ENCODE measurements at regions not wholly inside any gene's neighbourhood (a gene's known extent, or its start where the extent isn't known, plus 50 kb on each side); places are given as distances from the start of the nearest gene placed in this dataset.

- Mint-ChIP-seq H3K27ac (no peak overlapping the region), H3K27me3 (no peaks in the 10 kb centered on the region), H3K9me3 (no peaks in the 10 kb centered on the region), H3K4me3 (no peak overlapping the region), H3K36me3 (no peaks in the 10 kb centered on the region), H3K4me1 (ENCODE audit: low read depth) (no peaks in the 10 kb centered on the region)
- intact Hi-C loops (cut with micrococcal nuclease), result no loop called here
- ChIA-PET POLR2A (no interaction called here), CTCF (no interaction called here)
- DNase-seq, result no peak
Measured at GRCh38 chr3:159114582-159114981, 312.7 kb downstream of the MFSD1 start.

- ChIA-PET CTCF (no interaction called here), POLR2A (no interaction called here)
- Mint-ChIP-seq H3K27ac (no peak overlapping the region), H3K4me3 (no peak overlapping the region), H3K9me3 (no peaks in the 10 kb centered on the region), H3K4me1 (ENCODE audit: low read depth) (no peaks in the 10 kb centered on the region), H3K36me3 (no peaks in the 10 kb centered on the region), H3K27me3 (peaks cover 1% of the 10 kb centered on the region)
- DNase-seq, result no peak
- intact Hi-C loops (cut with micrococcal nuclease), result no loop called here
Measured at GRCh38 chr3:159123877-159124276, 322.0 kb downstream of the MFSD1 start.

- H3K27ac Mint-ChIP-seq, result no peak overlapping the region
- H3K9me3 Mint-ChIP-seq, result no peaks in the 10 kb centered on the region
- POLR2A ChIA-PET, result no interaction called here
- H3K36me3 Mint-ChIP-seq, result no peaks in the 10 kb centered on the region
- CTCF ChIA-PET, result no interaction called here
- DNase-seq, result no peak
- intact Hi-C loops (cut with micrococcal nuclease), result no loop called here
- peaks cover 1% of the 10 kb centered on the region for H3K27me3 Mint-ChIP-seq
- no peaks in the 10 kb centered on the region for H3K4me1 Mint-ChIP-seq (ENCODE audit: low read depth)
- no peak overlapping the region for H3K4me3 Mint-ChIP-seq
Measured at GRCh38 chr3:159126261-159127020, 324.6 kb downstream of the MFSD1 start.

GRCh38 chr3:159127021-159127392, 325.2 kb downstream of the MFSD1 start:
- no peak for DNase-seq
- H3K4me1 Mint-ChIP-seq (ENCODE audit: low read depth), result no peaks in the 10 kb centered on the region
- H3K4me3 Mint-ChIP-seq, result no peak overlapping the region
- CTCF ChIA-PET, result no interaction called here
- no peaks in the 10 kb centered on the region for H3K27me3 Mint-ChIP-seq
- no peaks in the 10 kb centered on the region for H3K36me3 Mint-ChIP-seq
- intact Hi-C loops (cut with micrococcal nuclease), result no loop called here
- H3K9me3 Mint-ChIP-seq, result no peaks in the 10 kb centered on the region
- POLR2A ChIA-PET, result no interaction called here
- H3K27ac Mint-ChIP-seq, result no peak overlapping the region

GRCh38 chr3:159128628-159129027, 326.8 kb downstream of the MFSD1 start:
- intact Hi-C loops (cut with micrococcal nuclease), result no loop called here
- Mint-ChIP-seq H3K27ac (no peak overlapping the region), H3K4me1 (ENCODE audit: low read depth) (no peaks in the 10 kb centered on the region), H3K9me3 (no peaks in the 10 kb centered on the region), H3K27me3 (no peaks in the 10 kb centered on the region), H3K4me3 (no peak overlapping the region), H3K36me3 (no peaks in the 10 kb centered on the region)
- CTCF ChIA-PET, result interaction anchor here (0.9 kb wide), 1 partner anchor 15 kb away, joined by 3 read pairs; no protein-coding TSS in a partner anchor
- POLR2A ChIA-PET, result no interaction called here
- no peak for DNase-seq

GRCh38 chr3:159130108-159130507, 328.3 kb downstream of the MFSD1 start:
- DNase-seq, result no peak
- Mint-ChIP-seq H3K27ac (no peak overlapping the region), H3K4me1 (ENCODE audit: low read depth) (no peaks in the 10 kb centered on the region), H3K27me3 (no peaks in the 10 kb centered on the region), H3K4me3 (no peak overlapping the region), H3K9me3 (no peaks in the 10 kb centered on the region), H3K36me3 (no peaks in the 10 kb centered on the region)
- intact Hi-C loops (cut with micrococcal nuclease), result no loop called here
- ChIA-PET CTCF (no interaction called here), POLR2A (no interaction called here)

- no peaks in the 10 kb centered on the region for H3K9me3 Mint-ChIP-seq
- H3K27ac Mint-ChIP-seq, result no peak overlapping the region
- no peaks in the 10 kb centered on the region for H3K27me3 Mint-ChIP-seq
- no peaks in the 10 kb centered on the region for H3K36me3 Mint-ChIP-seq
- H3K4me3 Mint-ChIP-seq, result no peak overlapping the region
- CTCF ChIA-PET, result no interaction called here
- no peaks in the 10 kb centered on the region for H3K4me1 Mint-ChIP-seq (ENCODE audit: low read depth)
- POLR2A ChIA-PET, result no interaction called here
- intact Hi-C loops (cut with micrococcal nuclease), result no loop called here
- no peak for DNase-seq
Measured at GRCh38 chr3:159131376-159131775, 329.5 kb downstream of the MFSD1 start.

- no peak overlapping the region for H3K27ac Mint-ChIP-seq
- CTCF ChIA-PET, result no interaction called here
- intact Hi-C loops (cut with micrococcal nuclease), result no loop called here
- DNase-seq, result no peak
- no peaks in the 10 kb centered on the region for H3K4me1 Mint-ChIP-seq (ENCODE audit: low read depth)
- POLR2A ChIA-PET, result no interaction called here
- no peaks in the 10 kb centered on the region for H3K27me3 Mint-ChIP-seq
- H3K9me3 Mint-ChIP-seq, result no peaks in the 10 kb centered on the region
- H3K4me3 Mint-ChIP-seq, result no peak overlapping the region
- no peaks in the 10 kb centered on the region for H3K36me3 Mint-ChIP-seq
Measured at GRCh38 chr3:159137949-159138348, 336.1 kb downstream of the MFSD1 start.

GRCh38 chr3:159139326-159139725, 337.5 kb downstream of the MFSD1 start:
- ChIA-PET CTCF (no interaction called here), POLR2A (no interaction called here)
- Mint-ChIP-seq H3K9me3 (no peaks in the 10 kb centered on the region), H3K4me1 (ENCODE audit: low read depth) (no peaks in the 10 kb centered on the region), H3K4me3 (no peak overlapping the region), H3K27ac (no peak overlapping the region), H3K36me3 (no peaks in the 10 kb centered on the region), H3K27me3 (no peaks in the 10 kb centered on the region)
- intact Hi-C loops (cut with micrococcal nuclease), result no loop called here
- no peak for DNase-seq

- no peaks in the 10 kb centered on the region for H3K27me3 Mint-ChIP-seq
- no peaks in the 10 kb centered on the region for H3K36me3 Mint-ChIP-seq
- intact Hi-C loops (cut with micrococcal nuclease), result no loop called here
- H3K4me1 Mint-ChIP-seq (ENCODE audit: low read depth), result no peaks in the 10 kb centered on the region
- no peak for DNase-seq
- H3K27ac Mint-ChIP-seq, result no peak overlapping the region
- H3K4me3 Mint-ChIP-seq, result no peak overlapping the region
- H3K9me3 Mint-ChIP-seq, result no peaks in the 10 kb centered on the region
- ChIA-PET POLR2A (no interaction called here), CTCF (no interaction called here)
Measured at GRCh38 chr3:159144472-159144871, 342.6 kb downstream of the MFSD1 start.

- intact Hi-C loops (cut with micrococcal nuclease), result no loop called here
- Mint-ChIP-seq H3K4me1 (ENCODE audit: low read depth) (no peaks in the 10 kb centered on the region), H3K27me3 (no peaks in the 10 kb centered on the region), H3K9me3 (no peaks in the 10 kb centered on the region), H3K27ac (no peak overlapping the region), H3K36me3 (no peaks in the 10 kb centered on the region), H3K4me3 (no peak overlapping the region)
- CTCF ChIA-PET, result no interaction called here
- POLR2A ChIA-PET, result no interaction called here
- DNase-seq, result no peak
Measured at GRCh38 chr3:159144891-159145290, 343.0 kb downstream of the MFSD1 start.

GRCh38 chr3:159146392-159146791, 344.5 kb downstream of the MFSD1 start:
- H3K36me3 Mint-ChIP-seq, result no peaks in the 10 kb centered on the region
- H3K27ac Mint-ChIP-seq, result no peak overlapping the region
- no peaks in the 10 kb centered on the region for H3K4me1 Mint-ChIP-seq (ENCODE audit: low read depth)
- no peaks in the 10 kb centered on the region for H3K9me3 Mint-ChIP-seq
- no peak for DNase-seq
- no peak overlapping the region for H3K4me3 Mint-ChIP-seq
- H3K27me3 Mint-ChIP-seq, result no peaks in the 10 kb centered on the region
- CTCF ChIA-PET, result no interaction called here
- intact Hi-C loops (cut with micrococcal nuclease), result no loop called here
- POLR2A ChIA-PET, result no interaction called here

- ChIA-PET POLR2A (no interaction called here), CTCF (no interaction called here)
- no peaks in the 10 kb centered on the region for H3K4me1 Mint-ChIP-seq (ENCODE audit: low read depth)
- no peaks in the 10 kb centered on the region for H3K9me3 Mint-ChIP-seq
- no peak for DNase-seq
- H3K4me3 Mint-ChIP-seq, result no peak overlapping the region
- H3K27me3 Mint-ChIP-seq, result no peaks in the 10 kb centered on the region
- no peaks in the 10 kb centered on the region for H3K36me3 Mint-ChIP-seq
- H3K27ac Mint-ChIP-seq, result no peak overlapping the region
- intact Hi-C loops (cut with micrococcal nuclease), result no loop called here
Measured at GRCh38 chr3:159146856-159147435, 345.1 kb downstream of the MFSD1 start.

Measured in activated CD4-positive, alpha-beta memory T cell treated with anti-CD3 and anti-CD28 coated beads for 36 hours (primary cell).